ENCODE measurements at regions not wholly inside any gene's neighbourhood (a gene's known extent, or its start where the extent isn't known, plus 50 kb on each side); places are given as distances from the start of the nearest gene placed in this dataset.

- H3K27ac ChIP-seq: no peak overlapping the region
- no peaks in the 10 kb centered on the region for H3K4me1 ChIP-seq
- no peak overlapping the region for H3K9ac ChIP-seq (ENCODE audit: low read depth in 2 of 2, low read length in 2 of 2)
- no peaks in the 10 kb centered on the region for H3K9me3 ChIP-seq
- TF ChIP-seq CTCF (IDR thresholded peaks at IDR 0.05): no peak
- no peak overlapping the region for H3K4me3 ChIP-seq
- no peak for DNase-seq
- intact Hi-C loops (cut with DNase I): no loop called here
- no peaks in the 10 kb centered on the region for H3K27me3 ChIP-seq
- H3K36me3 ChIP-seq: no peaks in the 10 kb centered on the region
These were observed 49.7 kb upstream of the NOTCH1 start for GRCh38 chr9:136595245-136596153.
